ENCODE measurements at regions not wholly inside any gene's neighbourhood (a gene's known extent, or its start where the extent isn't known, plus 50 kb on each side); places are given as distances from the start of the nearest gene placed in this dataset.
"Not testable (repeated sequence)": the region's sequence is repeated elsewhere in the genome, so short reads cannot be mapped to it uniquely, and the experiment has no call there.

DNA sequence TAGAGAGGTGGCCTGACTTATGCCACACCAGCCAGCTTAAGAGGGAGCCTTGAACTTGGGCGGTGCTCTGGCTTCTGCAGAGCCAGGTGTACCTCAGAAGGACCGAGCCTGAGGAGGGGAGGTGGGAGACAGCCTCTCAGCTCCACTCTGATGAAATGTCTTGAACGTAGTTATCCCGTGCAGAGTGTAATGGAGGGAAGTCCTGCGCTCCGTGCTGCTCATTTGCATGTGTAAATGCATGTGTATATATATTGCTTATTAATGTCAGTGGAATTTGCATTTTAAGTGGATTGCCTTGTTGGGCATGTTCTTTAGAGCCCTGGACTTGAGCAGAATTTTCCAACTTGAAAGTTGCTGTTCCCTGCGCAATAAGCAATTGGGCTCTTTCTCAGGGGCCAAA lies 264.9 kb upstream of the SDK2 start:
- in situ Hi-C loops (cut with MboI; ENCODE audit: low sequenced_read_pairs) = no loop called here

DNA sequence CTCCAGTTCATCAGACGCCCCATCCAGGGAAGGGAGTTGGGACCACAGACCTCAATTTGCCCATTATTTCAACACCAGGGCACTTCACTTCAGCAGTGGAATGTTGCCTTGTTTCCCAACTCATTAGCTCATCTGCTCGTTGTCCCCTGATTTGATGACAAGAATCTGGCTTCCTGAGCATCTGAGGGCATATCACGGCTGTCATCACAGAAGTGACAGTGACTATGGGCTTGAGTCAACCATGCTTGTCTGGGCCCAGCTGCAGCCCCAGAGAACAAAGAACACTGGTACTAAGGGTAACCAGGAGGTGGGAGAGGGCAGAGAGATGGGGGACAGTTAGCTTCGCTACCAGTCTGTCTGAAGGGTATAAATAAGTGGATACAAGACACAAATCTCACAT lies 266.0 kb upstream of the SDK2 start:
- in situ Hi-C loops (cut with MboI; ENCODE audit: low sequenced_read_pairs) = no loop called here

DNA sequence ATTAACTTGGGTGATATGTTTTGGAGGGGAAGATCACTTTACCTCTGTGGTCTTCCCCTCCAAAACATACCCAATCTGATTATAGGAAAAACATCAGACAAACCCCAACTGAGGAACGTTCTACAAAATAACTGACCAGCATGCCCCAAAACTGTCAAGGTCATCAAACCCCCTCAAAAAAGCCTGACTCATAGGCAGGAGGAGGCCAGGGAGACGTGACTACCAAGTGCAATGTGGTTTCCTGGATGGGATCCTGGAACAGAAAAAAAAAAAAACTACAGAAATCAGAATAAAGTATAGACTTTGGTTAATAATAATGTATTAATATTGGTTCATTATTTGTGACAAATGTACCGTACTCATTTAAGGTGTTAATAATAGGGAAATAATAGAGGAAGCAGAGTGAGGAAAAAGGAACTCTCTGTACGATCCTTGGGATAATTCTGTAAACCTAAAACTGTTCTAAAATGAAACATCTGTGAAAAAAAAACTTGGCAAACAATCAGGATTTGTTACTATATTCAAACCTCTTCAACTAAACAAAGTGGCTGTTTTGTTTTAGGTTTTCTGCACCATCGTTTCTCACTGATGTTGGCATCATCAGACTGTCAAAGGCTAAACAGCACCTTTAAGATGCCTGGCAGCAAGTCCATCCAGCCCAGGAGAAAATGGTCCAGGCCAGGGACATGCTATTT lies 266.7 kb upstream of the SDK2 start:
- in situ Hi-C loops (cut with MboI; ENCODE audit: low sequenced_read_pairs) = no loop called here

DNA sequence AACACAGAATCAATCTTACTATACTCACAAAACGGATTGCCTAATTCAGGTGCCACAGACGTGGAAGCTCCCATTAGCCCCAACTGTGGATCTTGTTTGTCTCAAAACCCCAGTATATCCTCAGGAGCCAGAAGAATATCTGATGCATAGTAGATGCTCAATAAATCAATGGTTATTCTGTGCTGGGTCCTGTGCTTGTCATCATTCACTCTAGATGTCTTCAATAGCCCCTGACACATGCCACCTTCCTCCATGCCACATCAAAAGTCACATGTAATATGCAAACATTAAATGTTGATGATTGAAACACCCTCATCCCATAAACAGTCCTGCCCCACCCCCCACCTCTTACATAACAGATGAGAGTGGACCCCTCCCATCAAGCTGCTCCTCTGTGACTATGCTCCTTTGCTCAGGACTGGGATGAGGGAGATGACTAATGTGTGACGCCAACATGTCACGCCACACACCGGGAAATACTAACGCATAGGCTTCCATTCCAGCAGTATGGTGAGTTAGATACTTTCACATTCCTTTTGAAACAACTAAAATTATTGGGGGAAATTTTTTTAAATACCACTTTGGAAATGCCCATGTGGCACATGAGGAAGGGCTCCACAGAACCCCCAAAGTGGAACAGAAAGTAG lies 267.6 kb upstream of the SDK2 start:
- in situ Hi-C loops (cut with MboI; ENCODE audit: low sequenced_read_pairs) = no loop called here

DNA sequence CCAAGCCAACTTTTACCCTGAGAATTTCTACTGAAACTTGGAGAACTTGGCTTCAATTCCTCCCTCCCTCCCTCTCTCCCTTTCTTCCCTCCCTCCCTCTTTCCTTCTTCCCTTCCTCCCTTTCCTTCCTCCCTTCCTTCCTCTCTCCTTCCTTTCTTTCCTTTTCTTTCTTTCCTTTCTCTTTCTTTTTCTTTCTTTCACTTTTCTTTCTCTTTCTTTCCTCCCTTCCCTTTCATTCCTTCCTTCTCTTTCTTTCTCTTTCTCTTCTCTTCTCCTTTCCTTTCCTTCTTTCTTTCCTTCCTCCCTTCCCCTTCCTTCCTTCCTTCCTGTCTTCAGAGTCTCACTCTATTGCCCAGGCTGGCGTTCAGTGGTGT lies 268.1 kb upstream of the SDK2 start:
- in situ Hi-C loops (cut with MboI; ENCODE audit: low sequenced_read_pairs) = no loop called here

DNA sequence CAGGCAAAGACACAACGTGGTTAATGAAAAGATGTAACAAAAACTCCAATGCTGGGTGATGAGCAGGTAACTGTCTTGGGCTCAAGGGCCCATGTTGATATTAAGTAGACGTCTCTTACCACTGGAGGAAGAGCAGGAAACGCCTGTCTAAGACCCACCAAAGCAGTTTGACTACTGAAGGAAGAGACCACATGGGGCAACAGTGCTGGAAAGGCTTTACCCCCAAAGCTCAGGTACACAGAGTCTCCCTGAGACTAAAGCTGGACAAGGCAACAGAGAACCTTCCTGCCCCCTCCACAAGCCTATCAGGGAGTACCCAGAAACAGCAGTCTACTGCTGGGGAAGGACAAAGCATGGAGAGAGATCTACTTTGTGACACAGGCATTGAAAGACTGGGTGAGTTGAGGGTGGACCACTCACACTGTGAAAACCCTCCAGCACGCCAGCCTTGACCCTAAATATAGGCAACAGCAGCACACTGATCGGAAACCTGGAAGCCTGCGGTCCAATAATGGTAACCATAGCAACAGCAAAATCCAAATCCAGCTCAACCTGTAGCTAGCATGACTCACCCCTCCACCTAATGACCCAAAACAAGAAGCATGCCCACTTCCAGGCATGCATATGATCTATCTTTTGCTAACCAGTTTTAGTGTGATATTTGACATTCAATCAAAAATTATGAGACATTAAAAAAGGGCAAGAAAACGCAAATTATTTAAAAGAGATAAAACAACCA lies 270.5 kb upstream of the SDK2 start:
- in situ Hi-C loops (cut with MboI; ENCODE audit: low sequenced_read_pairs) = no loop called here

DNA sequence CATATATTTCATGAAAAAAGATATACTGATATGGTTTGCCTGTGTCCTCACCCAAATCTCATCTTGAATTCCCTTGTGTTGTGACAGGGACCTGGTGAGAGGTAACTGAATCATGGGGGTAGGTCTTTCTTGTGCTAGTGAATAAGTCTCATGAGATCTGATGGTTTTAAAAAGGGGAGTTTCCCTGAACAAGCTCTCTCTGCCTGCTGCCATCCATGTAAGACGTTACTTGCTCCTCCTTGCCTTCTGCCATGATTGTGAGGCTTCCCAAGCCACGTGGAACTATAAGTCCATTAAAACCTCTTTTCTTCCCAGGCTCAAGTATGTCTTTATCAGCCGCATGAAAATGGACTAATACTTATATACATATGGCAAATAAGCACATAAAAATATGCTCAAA lies 274.8 kb upstream of the SDK2 start:
- in situ Hi-C loops (cut with MboI; ENCODE audit: low sequenced_read_pairs) = not testable (repeated sequence)

DNA sequence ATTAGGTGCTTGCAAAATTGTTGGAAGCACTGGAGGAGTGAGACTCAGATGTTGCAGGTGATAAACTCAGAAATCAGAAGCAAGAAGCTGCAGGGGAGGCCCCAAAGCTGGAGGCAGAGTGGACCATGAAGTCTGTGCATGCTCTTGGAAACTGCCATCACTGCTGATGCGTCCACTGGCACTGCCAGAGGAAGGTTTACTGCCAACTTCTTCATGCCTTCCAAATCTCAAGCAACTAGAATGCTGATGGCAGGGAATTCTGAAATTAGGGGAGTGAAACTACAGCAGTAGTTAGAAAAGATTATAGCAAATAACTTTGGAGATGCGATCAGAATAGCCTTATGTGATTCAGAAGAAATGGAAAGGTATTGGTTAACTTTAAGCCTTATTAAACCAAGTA lies 277.1 kb upstream of the SDK2 start:
- in situ Hi-C loops (cut with MboI; ENCODE audit: low sequenced_read_pairs) = no loop called here

DNA sequence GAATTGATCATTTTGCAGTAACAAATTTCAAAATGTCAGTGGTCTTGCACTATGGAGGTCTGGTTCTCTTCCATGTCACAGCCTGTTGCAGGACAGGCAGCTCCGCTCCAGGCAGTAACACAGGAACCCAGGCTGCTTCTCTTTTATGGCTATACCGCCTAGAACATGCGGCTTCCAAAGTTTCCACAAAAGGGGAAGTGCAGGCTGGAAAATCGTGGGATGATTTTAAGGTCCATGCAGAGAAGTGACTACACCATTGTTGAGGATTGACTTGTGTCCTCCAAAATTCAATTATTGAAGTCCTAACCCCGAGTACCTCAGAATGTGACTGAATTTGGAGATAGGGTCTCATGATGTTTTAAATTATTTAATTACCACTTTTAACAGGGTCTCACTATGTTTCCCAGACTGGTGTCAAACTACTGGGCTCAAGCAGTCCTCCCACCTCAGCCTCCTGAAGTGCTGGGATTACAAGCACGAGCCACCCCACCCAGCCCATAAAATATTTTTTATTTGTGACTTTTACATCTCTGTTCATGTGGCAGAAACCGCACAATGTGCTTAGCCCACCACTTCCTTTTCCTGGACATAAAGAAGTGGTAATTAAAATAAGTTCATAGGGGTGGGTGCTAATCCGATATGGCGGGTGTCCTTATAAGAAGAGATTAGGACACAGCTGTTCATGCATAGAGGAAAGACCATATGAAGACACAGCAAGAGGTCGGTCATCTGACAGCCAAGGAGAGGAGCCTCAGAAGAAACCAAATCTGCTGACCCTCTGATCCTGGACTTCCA lies 279.2 kb upstream of the RPL38 start:
- in situ Hi-C loops (cut with MboI; ENCODE audit: low sequenced_read_pairs) = no loop called here

DNA sequence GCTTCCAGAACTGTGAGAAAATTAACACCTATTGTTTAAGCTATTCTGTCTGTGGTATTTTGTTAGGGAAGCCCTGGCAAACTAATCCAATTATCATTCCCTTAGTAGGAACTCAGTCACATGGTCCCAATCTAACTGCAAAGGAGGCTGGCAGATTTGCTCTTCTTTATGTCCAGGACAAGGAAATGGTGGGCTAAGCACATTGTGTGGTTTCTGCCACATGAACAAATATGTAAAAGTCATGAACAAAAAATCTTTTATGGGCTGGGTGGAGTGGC lies 278.6 kb upstream of the RPL38 start:
- in situ Hi-C loops (cut with MboI; ENCODE audit: low sequenced_read_pairs) = no loop called here

DNA sequence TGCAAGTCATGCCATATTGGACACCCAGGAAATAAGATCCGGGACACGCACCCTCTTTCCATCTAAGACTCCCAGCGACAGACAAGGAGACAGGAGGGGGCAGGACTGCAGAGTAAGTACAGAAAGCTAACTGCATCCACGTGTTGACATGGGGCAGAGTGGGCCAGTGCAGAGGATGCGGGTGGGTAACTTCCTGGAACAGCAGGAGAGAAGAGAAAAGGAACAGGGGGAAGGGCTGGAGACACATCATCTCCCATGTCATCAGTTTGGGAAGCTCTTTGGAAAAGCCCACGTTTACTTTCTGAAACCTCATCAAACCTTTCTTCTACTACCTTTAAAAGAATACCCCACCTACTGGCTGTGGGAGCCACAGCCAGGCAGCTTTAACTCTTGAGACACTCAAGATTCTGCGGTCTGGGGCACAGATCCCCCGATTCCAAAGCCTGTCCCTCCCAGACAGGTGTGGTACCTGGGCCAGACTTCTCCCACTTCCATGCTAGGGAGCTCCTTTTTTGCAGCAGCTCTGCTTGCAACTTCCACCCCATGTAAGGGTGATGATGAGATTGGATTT lies 273.5 kb upstream of the RPL38 start:
- in situ Hi-C loops (cut with MboI; ENCODE audit: low sequenced_read_pairs) = no loop called here

DNA sequence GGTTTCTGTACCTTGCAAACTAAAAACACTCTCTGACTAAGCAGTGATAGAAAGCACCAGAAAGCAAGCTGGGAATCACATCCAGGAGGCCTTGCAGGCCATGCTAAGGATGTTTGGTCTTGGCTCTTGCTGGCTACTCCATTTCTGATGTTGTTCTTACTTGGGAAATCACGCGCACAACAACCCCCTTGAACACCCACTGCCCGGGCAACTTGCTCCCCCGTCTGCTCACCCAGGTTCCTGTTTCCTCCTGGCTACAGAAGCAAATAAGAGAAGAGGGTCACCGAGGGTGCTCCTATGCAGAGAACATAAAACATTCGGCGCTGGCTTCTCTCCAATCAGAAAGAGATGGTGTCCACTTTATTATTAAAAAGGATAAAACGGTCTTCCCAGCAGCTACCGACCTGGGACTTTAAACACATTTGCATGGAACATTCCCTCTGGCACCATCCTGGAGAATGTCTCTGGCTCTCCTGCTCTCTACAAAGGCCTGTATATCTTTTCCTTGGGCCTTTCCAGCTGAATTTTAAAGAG lies 271.2 kb upstream of the RPL38 start:
- in situ Hi-C loops (cut with MboI; ENCODE audit: low sequenced_read_pairs) = no loop called here

DNA sequence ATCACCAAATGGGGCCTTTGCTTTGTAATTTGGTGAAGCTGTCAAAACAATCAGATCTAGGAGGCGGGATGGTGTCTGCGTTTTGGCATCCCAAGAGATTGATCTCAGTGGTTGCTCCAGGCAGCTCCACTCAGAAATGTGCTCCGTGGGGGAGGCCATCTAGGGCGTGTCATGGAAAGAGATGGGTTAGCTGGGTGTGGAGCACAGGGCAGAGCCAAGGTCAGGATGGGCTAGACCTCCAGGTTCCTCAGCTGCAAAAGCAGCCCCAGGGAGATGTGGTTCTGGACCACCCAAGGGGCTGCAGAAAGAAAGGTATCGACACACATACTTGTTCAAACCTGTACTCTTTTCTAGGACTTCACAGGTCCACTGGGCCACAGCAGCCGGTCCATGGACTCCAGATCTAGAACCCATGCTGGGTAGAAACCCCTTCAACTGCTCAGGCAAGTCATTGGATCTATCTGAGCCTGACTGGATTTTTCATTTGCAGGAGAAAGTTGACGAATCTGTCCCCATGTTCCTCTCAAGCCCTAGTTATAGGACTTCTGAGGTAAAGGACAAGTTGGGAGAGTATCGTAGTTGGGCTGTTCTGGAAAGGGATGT lies 270.2 kb upstream of the RPL38 start:
- in situ Hi-C loops (cut with MboI; ENCODE audit: low sequenced_read_pairs) = no loop called here

DNA sequence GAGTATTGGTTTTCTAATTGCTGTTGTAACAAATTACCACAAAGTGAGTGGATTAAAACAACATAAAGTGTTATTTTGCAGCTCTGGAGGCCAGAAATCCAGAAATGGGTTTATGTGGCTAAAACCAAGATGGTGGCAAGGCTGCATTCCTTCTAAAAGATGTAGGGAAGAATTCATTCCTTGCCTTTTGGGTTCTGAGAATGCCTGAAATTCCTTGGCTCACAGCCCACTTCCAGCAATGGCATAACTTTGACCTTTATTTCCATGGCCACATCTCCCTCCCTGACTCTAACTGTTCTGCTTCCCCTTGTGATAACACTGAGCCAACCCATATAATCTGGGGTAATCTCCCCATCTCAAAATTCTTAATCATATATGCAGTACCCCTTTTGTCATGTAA lies 269.6 kb upstream of the RPL38 start:
- in situ Hi-C loops (cut with MboI; ENCODE audit: low sequenced_read_pairs) = no loop called here

DNA sequence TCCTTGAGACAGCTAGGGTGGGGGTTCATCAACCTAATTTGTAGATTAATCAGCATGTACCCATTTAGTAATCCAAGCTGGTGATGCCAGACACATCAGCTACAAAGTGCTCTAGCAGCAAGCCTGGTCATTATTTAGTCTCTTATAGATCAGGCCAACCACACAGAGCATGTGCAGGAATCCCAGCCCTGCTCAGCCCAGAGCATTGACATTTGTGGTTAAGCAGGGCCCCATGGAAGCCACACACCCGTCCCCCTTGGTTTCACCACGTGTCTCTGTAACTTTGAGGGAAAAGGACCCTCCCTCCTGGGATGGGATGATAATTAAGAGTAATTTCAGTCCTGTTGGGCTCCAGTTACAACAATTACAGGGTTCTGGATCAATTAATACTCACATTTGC lies 268.8 kb upstream of the RPL38 start:
- in situ Hi-C loops (cut with MboI; ENCODE audit: low sequenced_read_pairs) = no loop called here

DNA sequence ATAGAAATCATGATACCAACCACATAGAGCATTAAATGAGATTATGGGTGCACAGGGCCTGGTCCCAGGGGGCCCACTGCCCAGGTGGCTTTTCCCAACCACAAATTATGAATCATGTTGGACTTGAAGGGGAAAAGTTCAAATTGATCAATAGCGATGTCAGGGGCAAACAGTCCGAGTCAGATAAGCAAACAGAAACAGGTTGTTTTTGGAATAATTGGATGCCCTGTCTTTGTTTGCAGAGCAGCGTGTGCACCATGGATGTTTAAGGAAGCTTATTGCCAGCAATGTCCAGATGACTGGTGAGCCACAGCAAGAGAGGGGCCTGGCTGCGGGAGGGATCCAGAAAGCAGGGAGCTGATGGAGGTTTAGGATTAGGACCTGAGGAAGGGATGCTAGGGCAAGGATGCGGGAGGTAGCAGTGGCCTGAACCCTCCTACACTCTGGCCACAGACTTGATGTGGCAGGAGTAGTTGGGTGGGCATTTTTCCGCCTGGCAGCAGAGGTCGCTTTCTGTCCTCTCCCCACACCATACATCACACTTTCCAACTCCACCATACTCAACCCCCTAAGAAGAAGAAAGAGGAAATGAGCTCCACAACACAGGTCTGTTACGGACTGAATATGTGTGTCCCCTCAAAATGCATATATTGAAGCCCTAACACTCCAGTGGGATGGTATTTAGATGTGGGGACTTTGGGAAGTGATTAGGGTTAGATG lies 266.4 kb upstream of the RPL38 start:
- in situ Hi-C loops (cut with MboI; ENCODE audit: low sequenced_read_pairs) = no loop called here

DNA sequence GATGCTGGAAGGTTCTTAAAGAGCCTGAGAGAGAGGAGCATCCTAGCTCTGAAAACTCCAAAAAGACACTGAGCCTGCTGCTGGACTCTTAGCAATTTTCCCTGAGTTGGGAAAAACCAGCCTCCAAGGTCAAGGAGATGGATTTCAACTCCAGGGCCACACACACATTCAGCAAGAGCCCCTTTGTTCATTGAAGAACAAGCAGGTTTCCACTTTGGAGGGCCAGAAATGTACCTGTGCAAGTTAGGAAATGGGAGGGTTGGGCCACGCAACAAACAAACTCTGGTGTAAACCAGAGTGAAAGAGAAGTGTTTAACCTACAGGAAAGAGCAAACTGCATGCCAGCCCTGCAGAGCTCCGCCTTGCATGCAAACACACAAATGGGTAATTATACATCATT lies 264.8 kb upstream of the RPL38 start:
- in situ Hi-C loops (cut with MboI; ENCODE audit: low sequenced_read_pairs) = no loop called here

DNA sequence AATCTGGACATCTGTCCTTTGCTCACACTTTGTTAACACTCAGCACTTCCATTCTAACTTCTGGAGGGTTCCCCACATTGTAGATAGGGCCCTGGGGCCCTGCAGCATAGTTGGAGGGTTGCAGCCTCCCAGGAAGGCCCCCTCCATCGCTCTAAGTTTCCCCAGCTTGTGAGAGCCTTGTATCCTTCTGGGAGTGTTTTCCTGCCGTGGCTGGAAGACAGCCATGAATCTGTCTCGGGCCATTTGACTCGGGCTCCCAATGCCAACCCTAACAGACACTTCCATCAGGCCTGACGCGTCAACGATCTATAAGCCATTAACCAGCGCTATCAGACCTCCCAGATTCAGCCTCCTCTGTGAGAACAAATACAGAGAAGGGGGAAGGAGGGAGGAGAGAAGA lies 263.7 kb upstream of the RPL38 start:
- in situ Hi-C loops (cut with MboI; ENCODE audit: low sequenced_read_pairs) = no loop called here

DNA sequence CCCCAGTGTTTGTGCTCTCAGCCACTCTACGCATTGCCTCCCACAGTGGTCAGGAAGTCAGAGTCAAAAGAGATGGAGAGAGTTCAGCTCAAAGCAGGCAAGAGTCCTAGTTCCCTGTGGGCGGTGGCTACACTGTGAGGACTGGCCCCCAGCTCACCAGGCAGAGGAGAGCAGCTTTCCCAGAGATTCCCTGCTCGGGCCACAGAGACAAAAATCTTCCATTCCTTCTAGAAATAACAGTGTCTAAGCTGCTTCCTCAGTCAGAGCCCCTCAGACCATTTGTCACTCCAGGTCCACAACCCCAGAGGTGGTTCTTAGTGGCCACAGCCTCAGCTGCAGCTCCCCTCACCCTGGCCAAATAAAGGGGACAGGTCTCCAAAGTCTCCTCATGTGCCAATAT lies 263.0 kb upstream of the RPL38 start:
- in situ Hi-C loops (cut with MboI; ENCODE audit: low sequenced_read_pairs) = no loop called here

DNA sequence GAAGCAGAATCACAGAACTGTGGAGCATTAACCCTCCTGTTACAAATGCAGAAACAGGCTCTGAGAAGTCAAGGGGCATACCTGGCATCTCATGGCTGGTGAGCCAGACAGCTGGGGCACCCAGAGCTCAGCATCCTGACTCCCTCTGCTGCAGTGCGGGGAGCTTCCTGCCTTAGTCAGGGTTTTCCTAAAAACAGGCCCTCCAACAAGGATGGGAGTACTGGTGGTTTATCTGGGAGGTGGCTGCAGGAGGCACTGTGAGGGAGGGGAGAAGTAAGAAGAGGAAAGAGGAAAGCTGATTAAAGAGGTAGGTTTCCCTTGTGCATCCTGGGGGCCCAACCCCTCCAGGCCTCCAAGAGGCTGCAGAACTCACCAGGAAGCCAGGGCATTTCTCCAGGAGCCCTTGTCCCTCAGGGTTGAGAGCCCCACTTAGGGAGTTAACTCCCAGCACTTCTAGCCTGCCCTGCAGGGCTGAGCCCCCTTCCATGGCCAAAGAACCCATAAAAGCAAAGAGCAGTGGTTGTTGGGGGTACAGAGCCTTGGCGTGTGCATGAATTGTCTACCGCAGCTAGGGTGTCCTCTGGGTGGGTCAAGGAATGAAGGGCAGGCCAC lies 261.5 kb upstream of the RPL38 start:
- in situ Hi-C loops (cut with MboI; ENCODE audit: low sequenced_read_pairs) = no loop called here

All from HL-60/S4 (cell line).